ENCODE measurements at regions not wholly inside any gene's neighbourhood (a gene's known extent, or its start where the extent isn't known, plus 50 kb on each side); places are given as distances from the start of the nearest gene placed in this dataset.

DNA sequence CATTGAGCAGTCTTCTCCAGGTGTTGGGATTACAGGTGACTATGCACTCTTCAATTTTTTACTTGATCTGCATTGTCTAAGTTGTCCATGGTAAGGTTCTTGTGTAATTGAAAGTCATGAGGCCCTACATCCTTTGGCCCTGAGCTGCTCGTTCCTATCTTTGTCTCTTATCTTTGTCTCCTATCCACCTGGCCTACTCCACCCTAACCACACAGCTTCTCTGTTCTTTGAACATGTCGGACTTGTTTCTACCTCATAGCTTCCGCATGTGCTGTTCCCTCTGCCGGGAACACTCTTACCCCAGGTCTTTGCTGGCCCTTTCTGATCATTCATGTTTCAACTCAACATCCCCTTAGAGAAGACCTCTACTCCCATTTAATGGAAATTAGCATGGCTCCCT is 194.8 kb upstream of the TBX3 start:
- no peaks in the 10 kb centered on the region for H3K36me3 ChIP-seq (replicated peaks in 1 of 2; ENCODE audit: insufficient read depth in 1 of 2, low read depth in 2 of 2)
- intact Hi-C loops (cut with DNase I) = no loop called here
- ATAC-seq (no peak), DNase-seq (no peak)
- TF ChIP-seq, protein P1, sequence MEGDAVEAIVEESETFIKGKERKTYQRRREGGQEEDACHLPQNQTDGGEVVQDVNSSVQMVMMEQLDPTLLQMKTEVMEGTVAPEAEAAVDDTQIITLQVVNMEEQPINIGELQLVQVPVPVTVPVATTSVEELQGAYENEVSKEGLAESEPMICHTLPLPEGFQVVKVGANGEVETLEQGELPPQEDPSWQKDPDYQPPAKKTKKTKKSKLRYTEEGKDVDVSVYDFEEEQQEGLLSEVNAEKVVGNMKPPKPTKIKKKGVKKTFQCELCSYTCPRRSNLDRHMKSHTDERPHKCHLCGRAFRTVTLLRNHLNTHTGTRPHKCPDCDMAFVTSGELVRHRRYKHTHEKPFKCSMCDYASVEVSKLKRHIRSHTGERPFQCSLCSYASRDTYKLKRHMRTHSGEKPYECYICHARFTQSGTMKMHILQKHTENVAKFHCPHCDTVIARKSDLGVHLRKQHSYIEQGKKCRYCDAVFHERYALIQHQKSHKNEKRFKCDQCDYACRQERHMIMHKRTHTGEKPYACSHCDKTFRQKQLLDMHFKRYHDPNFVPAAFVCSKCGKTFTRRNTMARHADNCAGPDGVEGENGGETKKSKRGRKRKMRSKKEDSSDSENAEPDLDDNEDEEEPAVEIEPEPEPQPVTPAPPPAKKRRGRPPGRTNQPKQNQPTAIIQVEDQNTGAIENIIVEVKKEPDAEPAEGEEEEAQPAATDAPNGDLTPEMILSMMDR (IDR thresholded peaks at IDR 0.05) = no peak
- no peak for TF ChIP-seq POLR2A (IDR thresholded peaks at IDR 0.05)
- H3K27ac ChIP-seq = no peak overlapping the region
- no peak overlapping the region for H3K4me3 ChIP-seq
- no peaks in the 10 kb centered on the region for H3K27me3 ChIP-seq
- H3K4me1 ChIP-seq = no peaks in the 10 kb centered on the region
- H3K9me3 ChIP-seq = no peaks in the 10 kb centered on the region
- WGBS, 2 donors = 73 to 80% methylated on average over 4 of the region's 4 CpGs

GRCh38 chr12:114876968-114877680 is 193.1 kb upstream of the TBX3 start:
- WGBS, 2 donors = 68 to 70% methylated on average over 13 of the region's 13 CpGs
- ATAC-seq = no peak

GRCh38 chr12:114875313-114875712 is 191.3 kb upstream of the TBX3 start:
- H3K4me3 ChIP-seq = no peak overlapping the region
- no peaks in the 10 kb centered on the region for H3K27me3 ChIP-seq
- H3K9me3 ChIP-seq = no peaks in the 10 kb centered on the region
- no peak for DNase-seq
- WGBS, 2 donors = 60% methylated on average over 7 of the region's 7 CpGs
- ATAC-seq = no peak
- intact Hi-C loops (cut with DNase I) = no loop called here
- no peaks in the 10 kb centered on the region for H3K36me3 ChIP-seq (replicated peaks in 1 of 2; ENCODE audit: insufficient read depth in 1 of 2, low read depth in 2 of 2)
- no peaks in the 10 kb centered on the region for H3K4me1 ChIP-seq
- TF ChIP-seq POLR2A (IDR thresholded peaks at IDR 0.05) = no peak
- TF ChIP-seq, protein P1 (IDR thresholded peaks at IDR 0.05) = no peak
- H3K27ac ChIP-seq = no peak overlapping the region

More at GRCh38 chr12:114876968-114877680, 193.1 kb upstream of the TBX3 start:
- TF ChIP-seq, protein P1 (IDR thresholded peaks at IDR 0.05) = no peak
- no peak for TF ChIP-seq POLR2A (IDR thresholded peaks at IDR 0.05)
- H3K36me3 ChIP-seq (replicated peaks in 1 of 2; ENCODE audit: insufficient read depth in 1 of 2, low read depth in 2 of 2) = no peaks in the 10 kb centered on the region
- H3K9me3 ChIP-seq = no peaks in the 10 kb centered on the region
- DNase-seq = no peak
- intact Hi-C loops (cut with DNase I) = no loop called here
- H3K27ac ChIP-seq = no peak overlapping the region
- no peaks in the 10 kb centered on the region for H3K27me3 ChIP-seq
- H3K4me1 ChIP-seq = no peaks in the 10 kb centered on the region
- no peak overlapping the region for H3K4me3 ChIP-seq

DNA sequence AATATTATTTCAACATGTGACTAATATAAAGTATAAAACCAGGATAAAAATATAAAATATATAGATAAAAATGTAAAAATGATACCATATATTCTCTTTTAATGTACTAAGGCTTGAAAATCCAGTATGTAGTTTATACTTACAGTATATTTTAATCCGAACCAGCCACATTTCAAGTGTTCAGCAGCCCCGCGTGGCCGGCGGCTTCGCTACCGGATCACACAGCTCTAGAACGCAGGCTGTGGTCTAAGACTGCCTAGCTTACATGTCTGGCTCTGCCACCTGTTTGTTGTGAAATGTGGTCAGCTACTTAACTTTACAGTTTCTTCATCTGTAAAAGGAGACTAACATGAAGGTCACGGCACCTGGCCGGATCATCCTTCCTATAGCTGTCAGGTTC is 189.7 kb upstream of the TBX3 start:
- no peaks in the 10 kb centered on the region for H3K9me3 ChIP-seq

More for the DNA sequence above, 189.7 kb upstream of the TBX3 start:
- DNase-seq (no peak), ATAC-seq (no peak)
- H3K36me3 ChIP-seq (replicated peaks in 1 of 2; ENCODE audit: insufficient read depth in 1 of 2, low read depth in 2 of 2) = no peaks in the 10 kb centered on the region
- H3K27ac ChIP-seq = no peak overlapping the region
- intact Hi-C loops (cut with DNase I) = no loop called here
- TF ChIP-seq, protein P1 (IDR thresholded peaks at IDR 0.05) = no peak
- TF ChIP-seq POLR2A (IDR thresholded peaks at IDR 0.05) = no peak
- no peaks in the 10 kb centered on the region for H3K4me1 ChIP-seq
- H3K4me3 ChIP-seq = no peak overlapping the region
- H3K27me3 ChIP-seq = no peaks in the 10 kb centered on the region
- 82 to 91% methylated on average over 10 of the region's 10 CpGs for WGBS, 2 donors
